ENCODE measurements at regions not wholly inside any gene's neighbourhood (a gene's known extent, or its start where the extent isn't known, plus 50 kb on each side); places are given as distances from the start of the nearest gene placed in this dataset.
"Not testable (repeated sequence)": the region's sequence is repeated elsewhere in the genome, so short reads cannot be mapped to it uniquely, and the experiment has no call there.

- no peak for DNase-seq (ENCODE audit: low read depth in 3 of 3)
Measured at GRCh38 chr3:23129817-23130216, 73.3 kb upstream of the UBE2E2 start.

- no peak for DNase-seq (ENCODE audit: low read depth in 3 of 3)
Measured at GRCh38 chr3:23130406-23130805, 72.7 kb upstream of the UBE2E2 start.

GRCh38 chr3:23135026-23135785 lies 67.9 kb upstream of the UBE2E2 start:
- no peak for DNase-seq (ENCODE audit: low read depth in 3 of 3)

- no peak for DNase-seq (ENCODE audit: low read depth in 3 of 3)
Measured at GRCh38 chr3:23136054-23136453, 67.1 kb upstream of the UBE2E2 start.

GRCh38 chr3:23144051-23144450 lies 59.1 kb upstream of the UBE2E2 start:
- DNase-seq (ENCODE audit: low read depth in 3 of 3): not testable (repeated sequence)

GRCh38 chr3:23146163-23146562 lies 57.0 kb upstream of the UBE2E2 start:
- DNase-seq (ENCODE audit: low read depth in 3 of 3): no peak

- no peak for DNase-seq (ENCODE audit: low read depth in 3 of 3)
Measured at GRCh38 chr3:23152989-23153388, 50.1 kb upstream of the UBE2E2 start.
